ENCODE measurements at regions not wholly inside any gene's neighbourhood (a gene's known extent, or its start where the extent isn't known, plus 50 kb on each side); places are given as distances from the start of the nearest gene placed in this dataset.

DNA sequence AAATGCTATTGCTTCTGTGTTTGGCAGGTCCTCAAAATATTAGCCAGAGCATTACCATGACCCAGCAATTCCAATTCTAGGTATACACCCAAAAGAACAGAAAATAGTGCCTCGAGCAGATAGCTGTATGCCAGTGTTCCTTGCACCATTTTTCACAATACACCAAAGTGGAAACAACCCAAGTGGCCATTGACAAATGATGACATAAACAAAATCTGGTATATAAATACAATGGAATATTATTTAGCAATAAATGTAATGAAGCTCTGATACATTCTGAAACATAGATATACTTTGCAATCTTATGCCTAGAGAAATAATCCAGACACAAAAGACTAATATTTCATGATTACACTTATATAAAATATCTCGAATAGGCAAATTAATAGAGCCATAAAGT lies 451.8 kb upstream of the PCDH7 start:
- Mint-ChIP-seq H3K9me3 (peaks cover 22 to 27% of the 10 kb centered on the region in 2 donors), H3K27ac (no peak overlapping the region), H3K36me3 (no peaks in the 10 kb centered on the region)
- no peak for ATAC-seq
- no peak for DNase-seq (ENCODE audit: low spot score in 2 of 2)

DNA sequence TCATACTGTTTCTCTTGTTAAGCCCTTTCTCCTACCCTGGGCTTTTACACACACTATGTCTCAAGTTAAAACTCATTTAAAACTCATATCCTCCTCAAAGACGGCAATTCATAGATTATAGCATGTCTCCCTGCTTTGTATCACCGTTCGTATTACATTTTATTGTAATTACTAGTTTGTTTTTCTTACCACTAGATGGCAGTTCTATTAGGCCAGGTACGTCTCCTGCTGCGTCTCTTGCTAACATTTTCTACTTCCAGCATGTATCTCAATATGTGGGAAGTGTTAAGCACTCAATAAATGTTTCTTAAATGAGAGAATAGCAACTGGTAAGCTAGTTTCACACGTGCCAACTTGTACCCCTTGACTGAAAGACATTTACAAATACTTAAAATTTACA lies 450.3 kb upstream of the PCDH7 start:
- DNase-seq (ENCODE audit: low spot score in 2 of 2) (no peak), ATAC-seq (no peak)
- H3K27ac Mint-ChIP-seq, result no peak overlapping the region
- peaks cover 24 to 26% of the 10 kb centered on the region in 2 donors for H3K9me3 Mint-ChIP-seq
- H3K36me3 Mint-ChIP-seq, result no peaks in the 10 kb centered on the region

DNA sequence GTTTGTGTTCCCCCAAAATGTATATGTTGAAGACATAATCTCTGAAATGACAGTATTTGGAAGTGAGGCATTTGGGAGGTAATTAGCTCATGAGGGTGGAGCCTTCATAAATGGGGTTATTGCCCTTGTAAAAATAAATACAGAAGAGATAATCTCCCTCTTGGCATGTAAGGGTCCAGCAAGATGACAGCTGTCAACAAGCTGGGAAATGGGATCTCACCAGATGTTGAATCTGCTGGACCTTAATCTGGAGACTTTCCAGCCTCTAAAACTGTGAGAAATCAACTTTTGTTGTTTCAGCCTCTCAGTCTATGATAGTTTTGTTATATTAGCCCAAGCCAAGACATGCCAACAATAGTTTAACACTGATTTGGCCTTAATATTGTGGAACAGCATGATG lies 438.2 kb upstream of the PCDH7 start:
- ATAC-seq (no peak), DNase-seq (ENCODE audit: low spot score in 2 of 2) (no peak)
- no peaks in the 10 kb centered on the region for H3K36me3 Mint-ChIP-seq
- peaks cover 7 to 12% of the 10 kb centered on the region in 2 donors for H3K9me3 Mint-ChIP-seq
- H3K27ac Mint-ChIP-seq, result no peak overlapping the region

DNA sequence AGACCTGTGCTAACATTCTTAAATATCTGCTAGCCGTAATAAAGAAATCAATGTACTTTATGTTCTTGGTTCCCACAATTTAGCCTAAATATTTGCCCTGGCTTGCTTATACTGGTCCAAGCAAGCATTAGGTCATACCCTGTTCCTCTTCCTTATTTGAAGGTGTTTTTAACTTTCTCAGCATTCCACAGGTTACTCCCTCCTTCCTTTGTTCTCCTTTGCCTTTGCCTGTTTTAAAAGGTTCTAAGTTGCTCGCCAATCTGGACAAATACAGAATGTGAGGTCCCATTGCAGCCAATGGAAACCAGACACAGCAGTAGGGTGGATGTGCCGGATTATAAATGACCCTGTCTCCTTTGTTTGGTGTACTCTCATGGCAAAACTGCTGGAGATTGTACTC lies 436.8 kb upstream of the PCDH7 start:
- no peaks in the 10 kb centered on the region for H3K36me3 Mint-ChIP-seq
- peaks cover 7 to 12% of the 10 kb centered on the region in 2 donors for H3K9me3 Mint-ChIP-seq
- no peak for DNase-seq (ENCODE audit: low spot score in 2 of 2)
- no peak overlapping the region for H3K27ac Mint-ChIP-seq
- ATAC-seq, result no peak

DNA sequence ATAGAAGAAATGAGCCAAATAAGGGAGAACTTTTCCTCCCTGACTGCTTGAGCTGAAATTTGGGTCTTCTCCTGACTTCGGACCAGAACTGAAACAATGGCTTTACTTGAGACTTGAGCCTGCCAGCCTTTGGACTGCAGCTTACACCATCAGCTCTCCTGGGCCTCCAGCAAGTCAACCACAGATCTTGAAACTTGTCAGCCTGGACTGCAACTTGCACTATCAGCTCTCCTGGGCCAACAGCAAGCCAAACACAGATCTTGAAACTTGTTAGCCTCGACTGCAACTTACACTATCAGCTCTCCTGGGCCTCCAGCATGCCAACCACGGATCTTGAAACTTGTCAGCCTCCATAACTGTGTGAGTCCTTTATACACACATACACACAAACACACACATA lies 425.9 kb upstream of the PCDH7 start:
- Mint-ChIP-seq H3K9me3 (peaks cover 16 to 20% of the 10 kb centered on the region in 2 donors), H3K36me3 (no peaks in the 10 kb centered on the region), H3K27ac (no peak overlapping the region)
- DNase-seq (ENCODE audit: low spot score in 2 of 2) (no peak), ATAC-seq (no peak)

DNA sequence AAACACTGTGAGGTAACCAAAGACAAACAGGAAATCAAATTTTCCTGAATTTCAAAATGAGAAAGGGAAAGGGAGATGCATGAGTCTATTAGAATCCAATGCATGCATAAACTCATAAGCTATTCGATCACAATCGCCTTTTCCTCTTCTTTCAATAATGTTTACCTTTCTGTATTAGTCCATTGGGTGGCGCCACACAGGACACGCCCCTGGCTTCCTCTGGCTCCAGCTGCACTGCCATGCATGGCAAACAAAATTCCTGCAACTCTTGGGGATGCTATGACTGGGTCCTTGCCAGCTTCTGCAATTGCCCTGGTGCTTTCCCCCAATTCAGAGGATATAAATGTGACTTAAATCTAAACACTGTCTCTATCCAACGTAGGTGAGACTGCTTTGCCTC lies 424.5 kb upstream of the PCDH7 start:
- no peak for ATAC-seq

DNA sequence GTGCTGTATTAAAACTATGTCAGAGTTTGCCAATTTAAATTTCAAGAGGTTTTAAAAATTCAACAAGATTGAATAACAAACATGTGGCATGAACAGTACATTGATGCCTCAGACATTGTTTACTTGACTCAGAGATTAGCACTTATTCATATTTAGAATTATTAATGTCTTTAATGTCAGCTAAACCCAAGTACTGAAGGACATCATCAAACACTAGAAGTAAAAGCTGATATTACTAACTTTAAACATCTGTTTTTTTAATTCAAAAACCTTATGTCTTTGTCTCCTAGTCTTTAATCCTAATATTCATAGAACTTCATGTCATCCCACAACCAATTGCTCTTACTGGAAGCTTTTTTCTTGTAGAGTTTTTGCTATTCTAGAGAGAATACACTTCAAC lies 406.2 kb upstream of the PCDH7 start:
- Mint-ChIP-seq H3K36me3 (peaks cover 0 to 7% of the 10 kb centered on the region in 2 donors), H3K27ac (no peak overlapping the region), H3K9me3 (peaks cover 14 to 15% of the 10 kb centered on the region in 2 donors)
- no peak for DNase-seq (ENCODE audit: low spot score in 2 of 2)
- no peak for ATAC-seq

More for the DNA sequence above, 424.5 kb upstream of the PCDH7 start:
- H3K36me3 Mint-ChIP-seq, result no peaks in the 10 kb centered on the region
- DNase-seq (ENCODE audit: low spot score in 2 of 2), result no peak
- H3K27ac Mint-ChIP-seq, result no peak overlapping the region
- H3K9me3 Mint-ChIP-seq, result peaks cover 18 to 27% of the 10 kb centered on the region in 2 donors

DNA sequence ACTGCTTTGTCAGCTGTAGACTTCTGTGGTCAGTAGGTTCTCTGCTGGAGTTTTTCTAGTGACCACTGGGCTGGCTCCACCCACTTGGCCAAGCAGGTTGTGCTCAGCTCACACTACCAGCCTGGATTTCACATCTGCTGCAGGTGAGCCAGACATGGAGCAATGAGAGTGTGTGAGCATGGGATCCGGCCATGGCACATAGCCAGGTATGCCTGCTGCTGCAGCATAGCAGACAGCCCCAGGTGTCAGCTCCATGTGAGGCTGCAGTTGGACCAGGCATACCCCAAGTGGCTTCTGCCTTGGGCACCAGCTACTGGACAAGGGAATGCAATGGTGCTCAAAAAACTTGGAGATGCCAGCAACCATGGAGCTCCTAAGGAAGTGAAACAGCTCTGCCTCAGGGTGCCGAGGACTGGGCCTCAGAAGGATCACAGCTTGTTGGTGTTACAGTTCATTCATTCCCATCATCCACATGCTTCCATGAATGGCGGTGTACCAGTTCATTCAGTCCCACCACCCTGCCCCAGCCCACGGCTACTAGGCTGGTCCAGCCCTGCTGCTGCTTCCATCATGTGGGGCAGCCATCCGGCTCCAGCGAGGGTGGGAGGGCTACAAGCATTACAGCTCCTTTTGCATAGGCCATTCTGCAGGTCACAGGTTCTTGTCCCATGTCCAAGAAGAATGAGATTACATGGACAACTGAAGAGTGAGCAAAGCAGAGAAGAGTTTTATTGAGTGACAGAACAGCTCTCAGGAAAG lies 389.1 kb upstream of the PCDH7 start:
- no peak for DNase-seq (ENCODE audit: low spot score in 2 of 2)
- peaks cover 11 to 18% of the 10 kb centered on the region in 2 donors for H3K9me3 Mint-ChIP-seq

DNA sequence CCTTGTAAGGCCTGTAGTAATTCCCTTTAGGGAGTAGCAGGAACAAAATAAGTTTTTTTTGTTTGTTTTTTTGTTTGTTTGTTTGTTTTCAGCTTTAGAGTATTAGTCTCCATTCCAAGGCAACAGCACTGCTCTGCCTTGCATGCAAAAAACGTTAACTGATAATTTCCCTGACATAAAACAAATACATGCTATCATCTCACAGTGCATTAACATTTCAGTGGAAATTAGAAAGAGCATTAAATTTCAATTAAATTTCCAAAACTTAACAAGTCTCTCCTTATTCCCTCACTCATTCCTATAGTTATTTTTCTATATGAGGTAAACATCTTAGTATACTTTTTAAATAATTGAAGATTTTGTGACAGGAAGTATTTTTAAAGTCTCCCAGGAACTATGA lies 378.4 kb upstream of the PCDH7 start:
- ATAC-seq, result no peak
- Mint-ChIP-seq H3K27ac (no peak overlapping the region), H3K9me3 (peaks cover 14 to 33% of the 10 kb centered on the region in 2 donors), H3K36me3 (no peaks in the 10 kb centered on the region)
- DNase-seq (ENCODE audit: low spot score in 2 of 2), result no peak

More for the DNA sequence above, 389.1 kb upstream of the PCDH7 start:
- Mint-ChIP-seq H3K36me3 (peaks cover 0 to 11% of the 10 kb centered on the region in 2 donors), H3K27ac (no peak overlapping the region)
- no peak for ATAC-seq

DNA sequence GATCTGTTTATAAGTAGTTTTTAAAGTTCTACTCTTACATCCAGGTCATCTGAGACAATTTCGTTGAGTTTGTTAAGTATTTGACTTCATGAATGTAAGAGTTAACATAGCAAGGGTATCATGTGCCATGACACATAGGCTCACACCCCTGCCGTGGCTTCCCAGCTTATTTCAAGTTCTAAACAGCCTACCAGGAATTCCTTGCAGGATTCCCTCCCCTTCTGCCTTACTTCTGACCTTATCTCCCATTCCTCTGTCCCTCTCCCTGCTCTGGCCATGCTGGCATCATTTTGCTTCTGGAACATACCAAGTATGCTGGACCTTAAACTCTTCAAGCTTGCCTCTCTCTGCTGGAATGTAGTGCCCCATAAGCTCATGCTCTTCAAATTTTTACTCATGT lies 369.9 kb upstream of the PCDH7 start:
- H3K9me3 Mint-ChIP-seq, result peaks cover 25 to 31% of the 10 kb centered on the region in 2 donors

DNA sequence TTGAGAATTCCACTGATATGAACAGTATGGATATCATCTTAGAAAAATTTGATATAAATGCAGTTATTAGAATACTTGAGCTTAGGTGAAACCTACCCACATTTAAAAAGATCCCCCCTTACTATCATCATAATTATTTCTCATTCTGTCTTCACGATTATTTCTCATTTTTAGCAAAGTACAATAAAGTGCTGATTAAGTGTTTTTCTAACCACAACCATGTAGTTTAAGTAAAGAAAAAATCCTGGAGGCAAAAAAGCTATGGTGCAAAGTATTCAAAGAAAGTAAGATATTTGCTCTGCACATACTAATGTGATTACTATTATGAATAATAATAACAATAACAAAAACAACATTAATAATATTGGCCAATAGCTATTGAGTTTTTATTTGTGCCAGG lies 365.6 kb upstream of the PCDH7 start:
- DNase-seq (ENCODE audit: low spot score in 2 of 2) (no peak), ATAC-seq (no peak)
- Mint-ChIP-seq H3K27ac (no peak overlapping the region), H3K36me3 (peaks cover 0 to 5% of the 10 kb centered on the region in 2 donors), H3K9me3 (peaks cover 31 to 39% of the 10 kb centered on the region in 2 donors)

More for the DNA sequence above, 369.9 kb upstream of the PCDH7 start:
- DNase-seq (ENCODE audit: low spot score in 2 of 2), result no peak
- no peak for ATAC-seq
- Mint-ChIP-seq H3K36me3 (no peaks in the 10 kb centered on the region), H3K27ac (no peak overlapping the region)

DNA sequence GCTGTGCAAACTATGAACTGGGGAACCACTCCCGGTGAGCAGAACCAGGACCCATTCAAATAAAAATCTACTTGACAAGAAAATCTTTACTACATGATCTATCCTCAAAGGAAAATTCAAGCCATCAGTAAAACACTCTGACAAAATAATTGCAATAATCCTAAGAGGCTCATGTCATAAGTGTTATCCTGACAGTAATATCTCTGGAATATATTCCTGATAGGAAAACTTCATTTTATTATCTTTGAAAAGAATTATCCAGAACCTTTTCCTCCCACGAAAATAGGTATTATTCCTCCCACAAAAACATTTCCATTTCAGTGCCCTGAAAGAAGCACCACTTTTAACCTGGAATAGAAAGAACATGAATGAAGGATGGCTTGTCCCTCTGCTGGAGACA lies 357.7 kb upstream of the PCDH7 start:
- H3K27ac Mint-ChIP-seq, result no peak overlapping the region
- peaks cover 30 to 32% of the 10 kb centered on the region in 2 donors for H3K9me3 Mint-ChIP-seq
- ATAC-seq, result no peak
- H3K36me3 Mint-ChIP-seq, result peaks cover 0 to 13% of the 10 kb centered on the region in 2 donors
- no peak for DNase-seq (ENCODE audit: low spot score in 2 of 2)

DNA sequence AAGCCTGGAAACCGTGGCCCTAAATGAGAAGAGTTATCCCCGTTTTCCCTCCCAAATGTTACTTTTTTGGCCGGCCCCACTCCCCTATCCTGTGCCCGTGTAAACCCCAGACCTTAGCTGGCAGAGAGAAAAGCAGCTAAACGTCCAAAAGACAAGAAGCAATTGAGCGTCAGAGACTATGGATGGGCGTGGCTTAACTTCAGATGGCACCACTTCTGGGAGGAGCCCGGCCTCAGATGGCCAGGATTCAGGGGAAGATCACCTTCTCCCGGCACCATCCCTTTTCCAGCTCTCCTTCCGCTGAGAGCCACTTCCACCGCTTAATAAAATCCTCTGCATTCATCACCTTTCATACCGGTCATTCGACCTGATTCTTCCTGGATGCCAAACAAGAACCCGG lies 350.1 kb upstream of the PCDH7 start:
- ATAC-seq, result no peak
- H3K9me3 Mint-ChIP-seq, result peaks cover 15 to 26% of the 10 kb centered on the region in 2 donors

DNA sequence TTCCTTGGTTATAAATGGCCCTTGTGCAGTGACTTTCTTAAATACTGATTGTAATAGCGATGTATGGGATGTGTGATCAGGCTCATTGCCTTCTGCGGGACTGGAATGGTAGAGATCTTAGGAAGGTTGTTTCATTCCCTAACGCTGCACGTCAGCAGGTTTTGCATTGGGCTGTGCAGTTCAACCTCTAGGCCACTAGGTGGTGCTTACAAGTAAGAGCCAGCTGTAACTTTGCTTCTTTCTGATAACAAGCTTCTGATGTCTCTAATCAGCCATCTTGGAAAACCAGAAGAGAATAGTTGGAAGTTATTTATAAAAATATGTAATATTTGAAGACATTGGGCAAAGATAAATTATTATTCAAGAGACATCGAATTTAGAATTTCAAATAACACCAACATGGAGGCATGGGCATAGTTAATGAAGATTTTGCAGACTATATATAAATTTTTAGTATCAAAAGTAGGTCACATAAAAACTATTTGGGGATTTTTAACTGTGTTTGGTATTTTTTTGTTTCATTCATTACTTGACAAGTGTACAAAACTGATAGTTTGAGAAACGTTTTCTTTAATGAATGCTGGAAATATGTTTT lies 339.7 kb upstream of the PCDH7 start:
- peaks cover 0 to 5% of the 10 kb centered on the region in 2 donors for H3K36me3 Mint-ChIP-seq
- ATAC-seq, result no peak
- H3K9me3 Mint-ChIP-seq, result peaks cover 19 to 23% of the 10 kb centered on the region in 2 donors
- H3K27ac Mint-ChIP-seq, result no peak overlapping the region
- DNase-seq (ENCODE audit: low spot score in 2 of 2), result peak in 1 of 2 donors; percentile 21

More for the DNA sequence above, 350.1 kb upstream of the PCDH7 start:
- no peak for DNase-seq (ENCODE audit: low spot score in 2 of 2)
- Mint-ChIP-seq H3K27ac (no peak overlapping the region), H3K36me3 (no peaks in the 10 kb centered on the region)

DNA sequence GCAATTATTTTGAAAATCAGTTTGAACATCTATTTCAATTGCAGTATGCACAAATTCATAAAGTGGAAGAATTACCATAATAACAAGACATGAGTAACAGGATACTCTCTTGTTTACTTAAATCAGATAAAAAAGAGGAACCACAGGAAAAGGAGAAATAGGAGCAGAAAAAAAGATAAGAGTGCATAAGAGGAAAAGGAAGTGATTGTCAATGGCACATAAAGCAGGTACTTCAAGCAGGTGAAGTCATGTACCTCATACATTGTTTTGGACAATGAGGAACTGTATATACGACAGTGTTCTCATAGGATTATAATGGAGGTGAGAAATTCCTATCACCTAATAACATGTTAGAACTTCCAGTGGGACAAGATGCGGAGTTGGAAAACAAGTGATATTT lies 334.5 kb upstream of the PCDH7 start:
- DNase-seq (ENCODE audit: low spot score in 2 of 2), result no peak
- no peaks in the 10 kb centered on the region for H3K36me3 Mint-ChIP-seq
- H3K27ac Mint-ChIP-seq, result no peak overlapping the region
- H3K9me3 Mint-ChIP-seq, result peaks cover 11 to 12% of the 10 kb centered on the region in 2 donors
- ATAC-seq, result no peak

DNA sequence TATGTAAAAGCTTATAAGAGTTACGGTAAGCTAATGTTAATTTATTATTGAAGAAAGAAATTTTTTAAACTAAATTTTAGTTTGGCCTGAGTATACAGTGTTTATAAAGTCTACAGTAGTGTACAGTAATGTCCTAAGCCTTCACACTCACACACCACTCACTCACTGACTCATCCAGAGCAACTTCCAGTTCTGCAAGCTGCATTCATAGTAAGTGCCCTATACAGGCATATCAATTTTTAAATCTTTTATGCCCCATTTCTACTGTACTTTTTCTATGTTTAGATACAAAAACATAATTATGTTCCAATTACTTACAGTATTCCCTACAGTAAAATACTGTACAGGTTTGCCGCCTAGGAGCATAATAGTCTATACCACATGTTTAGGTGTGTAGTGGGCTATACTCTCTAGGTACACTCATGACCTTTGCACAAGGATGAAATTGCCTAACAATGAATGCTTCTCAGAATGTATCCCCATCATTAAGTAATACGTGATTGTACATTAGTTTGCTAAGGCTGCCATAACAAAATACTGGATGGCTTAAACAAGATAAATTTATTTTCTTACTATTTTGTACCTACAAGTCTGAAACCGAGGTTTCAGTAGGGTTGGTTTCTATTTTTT lies 333.8 kb upstream of the PCDH7 start:
- ATAC-seq (no peak), DNase-seq (ENCODE audit: low spot score in 2 of 2) (no peak)
- H3K27ac Mint-ChIP-seq, result no peak overlapping the region
- H3K9me3 Mint-ChIP-seq, result peaks cover 13 to 15% of the 10 kb centered on the region in 2 donors
- H3K36me3 Mint-ChIP-seq, result no peaks in the 10 kb centered on the region

DNA sequence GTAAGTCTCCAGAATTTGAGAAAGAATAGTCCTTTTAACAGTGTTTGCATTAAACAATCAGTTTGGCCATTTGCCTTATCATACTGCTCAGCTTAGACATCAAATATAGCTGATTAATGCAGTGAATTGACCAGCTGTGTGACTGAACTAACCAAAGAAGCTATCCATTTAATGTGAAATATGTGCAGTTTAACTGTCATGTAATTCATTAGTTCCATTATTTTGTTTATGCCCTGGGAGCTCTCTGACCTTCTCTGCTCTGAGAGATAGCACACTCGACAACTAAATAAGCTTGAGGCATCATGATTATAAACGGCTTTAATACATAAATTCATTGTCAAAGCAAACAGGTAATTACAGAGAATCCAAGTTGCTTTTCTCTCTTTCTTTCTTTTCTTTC lies 324.3 kb upstream of the PCDH7 start:
- ATAC-seq, result no peak
- H3K36me3 Mint-ChIP-seq, result no peaks in the 10 kb centered on the region
- H3K27ac Mint-ChIP-seq, result no peak overlapping the region
- no peak for DNase-seq (ENCODE audit: low spot score in 2 of 2)
- peaks cover 21 to 28% of the 10 kb centered on the region in 2 donors for H3K9me3 Mint-ChIP-seq

All from activated naive CD4-positive, alpha-beta T cell treated with anti-CD3 and anti-CD28 coated beads, Interleukin-2, amount 50 U/mL, for 72 hours (primary cell).